Islet of Langerhans (tissue), 1 donor: ENCODE measurements at regions not wholly inside any gene's neighbourhood (a gene's known extent, or its start where the extent isn't known, plus 50 kb on each side); places are given as distances from the start of the nearest gene placed in this dataset.
"Not testable (repeated sequence)": the region's sequence is repeated elsewhere in the genome, so short reads cannot be mapped to it uniquely, and the experiment has no call there.

Experiments
- FAIRE-seq: peaks from one replicate; lab custom pipeline; 2011; peaks lifted over from hg19 to GRCh38; lab: Jason Lieb, UNC

- FAIRE-seq, result no peak
Measured at GRCh38 chr5:42242881-42243485, 180.3 kb upstream of the GHR start.

GRCh38 chr5:42252306-42252705 lies 170.9 kb upstream of the GHR start:
- FAIRE-seq, result no peak

- FAIRE-seq, result not testable (repeated sequence)
Measured at GRCh38 chr5:42259914-42260313, 163.3 kb upstream of the GHR start.

- FAIRE-seq, result no peak
Measured at GRCh38 chr5:42267091-42267490, 156.1 kb upstream of the GHR start.

- FAIRE-seq, result not testable (repeated sequence)
Measured at GRCh38 chr5:42268170-42268569, 155.1 kb upstream of the GHR start.

GRCh38 chr5:42268630-42269029 lies 154.6 kb upstream of the GHR start:
- no peak for FAIRE-seq

- no peak for FAIRE-seq
Measured at GRCh38 chr5:42270771-42271170, 152.5 kb upstream of the GHR start.

- FAIRE-seq, result no peak
Measured at GRCh38 chr5:42274913-42275312, 148.3 kb upstream of the GHR start.

- no peak for FAIRE-seq
Measured at GRCh38 chr5:42277293-42277692, 145.9 kb upstream of the GHR start.

- FAIRE-seq, result no peak
Measured at GRCh38 chr5:42284584-42284983, 138.7 kb upstream of the GHR start.

- FAIRE-seq, result no peak
Measured at GRCh38 chr5:42285230-42285629, 138.0 kb upstream of the GHR start.

GRCh38 chr5:42300496-42300895 lies 122.7 kb upstream of the GHR start:
- no peak for FAIRE-seq

- no peak for FAIRE-seq
Measured at GRCh38 chr5:42301349-42301748, 121.9 kb upstream of the GHR start.

- FAIRE-seq, result no peak
Measured at GRCh38 chr5:42302186-42302585, 121.1 kb upstream of the GHR start.

- no peak for FAIRE-seq
Measured at GRCh38 chr5:42306287-42306686, 117.0 kb upstream of the GHR start.

GRCh38 chr5:42309865-42310264 lies 113.4 kb upstream of the GHR start:
- no peak for FAIRE-seq

GRCh38 chr5:42315214-42315613 lies 108.0 kb upstream of the GHR start:
- no peak for FAIRE-seq

- FAIRE-seq, result no peak
Measured at GRCh38 chr5:42317575-42317974, 105.7 kb upstream of the GHR start.

GRCh38 chr5:42319546-42319945 lies 103.7 kb upstream of the GHR start:
- FAIRE-seq, result not testable (repeated sequence)

- FAIRE-seq, result no peak
Measured at GRCh38 chr5:42321785-42322184, 101.5 kb upstream of the GHR start.

GRCh38 chr5:42337143-42337542 lies 86.1 kb upstream of the GHR start:
- FAIRE-seq, result no peak

- no peak for FAIRE-seq
Measured at GRCh38 chr5:42337607-42338006, 85.6 kb upstream of the GHR start.

- no peak for FAIRE-seq
Measured at GRCh38 chr5:42338136-42338535, 85.1 kb upstream of the GHR start.

GRCh38 chr5:42349163-42349562 lies 74.1 kb upstream of the GHR start:
- FAIRE-seq, result no peak

- FAIRE-seq, result no peak
Measured at GRCh38 chr5:42351956-42352355, 71.3 kb upstream of the GHR start.
